ENCODE measurements at regions not wholly inside any gene's neighbourhood (a gene's known extent, or its start where the extent isn't known, plus 50 kb on each side); places are given as distances from the start of the nearest gene placed in this dataset.
A peak's percentile ranks its signal among the peaks of the same experiment; 100 is the strongest.

DNA sequence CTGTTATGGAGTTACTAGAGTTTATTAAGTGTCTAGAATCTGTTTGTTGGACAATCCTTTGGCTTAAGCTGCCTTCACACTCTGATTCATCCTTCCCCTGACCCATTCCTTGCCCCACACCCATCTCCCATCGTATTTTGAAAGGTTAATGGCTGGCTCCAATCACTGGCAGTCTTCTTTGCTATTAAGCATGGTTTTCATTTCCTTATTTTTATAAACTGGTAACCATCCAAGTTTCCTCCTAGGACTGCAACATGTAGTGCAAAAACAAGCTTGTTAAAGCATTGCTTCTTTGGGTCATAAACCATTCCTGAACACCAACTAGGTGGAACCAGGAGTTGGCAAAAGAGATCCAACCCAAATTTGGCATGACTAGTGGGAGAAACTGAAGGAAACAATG lies 148.4 kb downstream of the DTWD1 start:
- no peaks in the 10 kb centered on the region for H3K27me3 ChIP-seq
- no peak overlapping the region for H3K4me3 ChIP-seq
- TF ChIP-seq, protein P1, sequence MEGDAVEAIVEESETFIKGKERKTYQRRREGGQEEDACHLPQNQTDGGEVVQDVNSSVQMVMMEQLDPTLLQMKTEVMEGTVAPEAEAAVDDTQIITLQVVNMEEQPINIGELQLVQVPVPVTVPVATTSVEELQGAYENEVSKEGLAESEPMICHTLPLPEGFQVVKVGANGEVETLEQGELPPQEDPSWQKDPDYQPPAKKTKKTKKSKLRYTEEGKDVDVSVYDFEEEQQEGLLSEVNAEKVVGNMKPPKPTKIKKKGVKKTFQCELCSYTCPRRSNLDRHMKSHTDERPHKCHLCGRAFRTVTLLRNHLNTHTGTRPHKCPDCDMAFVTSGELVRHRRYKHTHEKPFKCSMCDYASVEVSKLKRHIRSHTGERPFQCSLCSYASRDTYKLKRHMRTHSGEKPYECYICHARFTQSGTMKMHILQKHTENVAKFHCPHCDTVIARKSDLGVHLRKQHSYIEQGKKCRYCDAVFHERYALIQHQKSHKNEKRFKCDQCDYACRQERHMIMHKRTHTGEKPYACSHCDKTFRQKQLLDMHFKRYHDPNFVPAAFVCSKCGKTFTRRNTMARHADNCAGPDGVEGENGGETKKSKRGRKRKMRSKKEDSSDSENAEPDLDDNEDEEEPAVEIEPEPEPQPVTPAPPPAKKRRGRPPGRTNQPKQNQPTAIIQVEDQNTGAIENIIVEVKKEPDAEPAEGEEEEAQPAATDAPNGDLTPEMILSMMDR (IDR thresholded peaks at IDR 0.05) = no peak
- TF ChIP-seq POLR2AphosphoS5 (IDR thresholded peaks at IDR 0.05) = peak in 2 of 4 donors; percentile 44 to 50
- DNase-seq = no peak
- H3K27ac ChIP-seq = peak overlapping the region in 3 of 4 donors; percentile 27 to 52 (median 36)
- H3K9me3 ChIP-seq = peaks cover 0 to 14% (median 2%) of the 10 kb centered on the region in 4 donors
- 17 to 41% methylated on average over 1 of the region's 1 CpG for WGBS, 2 donors
- intact Hi-C loops (cut with DNase I) = loop anchor here (5.0 kb wide), 2 partner anchors 147 to 347 kb away; partner anchors contain the start of genes DTWD1, FAM227B and FGF7
- H3K36me3 ChIP-seq = no peaks in the 10 kb centered on the region
- H3K4me1 ChIP-seq = peaks cover 0 to 13% (median 3%) of the 10 kb centered on the region in 4 donors

DNA sequence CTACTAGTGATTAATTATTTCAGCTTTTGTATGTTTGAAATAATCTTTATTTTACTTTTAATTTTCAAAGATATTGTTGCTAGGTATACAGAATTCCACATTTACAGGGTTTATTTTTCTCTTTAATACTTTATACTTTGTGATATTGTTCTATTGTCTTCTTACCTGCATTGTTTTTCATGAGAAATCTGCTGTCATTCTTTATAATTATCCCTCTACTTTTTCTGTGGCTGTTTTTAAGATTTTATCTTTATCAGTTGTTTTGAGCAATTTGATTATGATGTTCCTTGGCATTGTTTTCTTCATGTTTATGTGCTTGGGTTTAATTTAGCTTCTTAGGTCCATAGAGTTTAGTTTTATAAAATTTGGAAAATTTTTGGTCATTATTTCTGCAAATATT lies 168.6 kb downstream of the DTWD1 start:
- TF ChIP-seq EP300 (IDR thresholded peaks at IDR 0.05) (no peak), POLR2A (IDR thresholded peaks at IDR 0.05) (no peak), POLR2AphosphoS5 (IDR thresholded peaks at IDR 0.05) (no peak)
- TF ChIP-seq, protein P1 (IDR thresholded peaks at IDR 0.05) = no peak
- no peaks in the 10 kb centered on the region for H3K27me3 ChIP-seq
- H3K4me1 ChIP-seq = no peaks in the 10 kb centered on the region
- peaks cover 0 to 8% (median 1%) of the 10 kb centered on the region in 4 donors for H3K9me3 ChIP-seq
- DNase-seq = no peak
- H3K4me3 ChIP-seq = no peak overlapping the region
- H3K36me3 ChIP-seq = no peaks in the 10 kb centered on the region
- no peak overlapping the region for H3K27ac ChIP-seq
- intact Hi-C loops (cut with DNase I) = no loop called here

DNA sequence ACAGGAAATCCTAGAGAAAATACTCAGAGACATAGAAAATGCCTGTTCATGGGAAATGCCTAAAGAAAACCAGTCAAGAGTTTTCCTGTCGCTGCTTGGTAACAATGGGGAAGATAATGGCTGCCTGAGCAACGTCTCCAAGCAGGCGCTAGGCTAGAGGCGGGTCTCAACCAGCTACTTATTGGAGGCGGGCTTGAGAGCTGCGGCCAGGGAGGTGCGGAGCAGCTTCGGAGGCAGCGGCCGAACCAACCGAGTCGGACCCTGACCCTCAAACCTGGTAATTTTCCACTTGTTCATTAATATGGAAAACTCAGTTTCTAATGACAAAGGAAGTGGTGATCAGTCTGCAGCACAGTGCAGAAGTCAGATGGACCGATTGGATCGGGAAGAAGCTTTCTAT lies 173.1 kb downstream of the DTWD1 start:
- 90 to 94% methylated on average over 14 of the region's 14 CpGs for WGBS, 2 donors
- Histone ChIP-seq H3K27ac (no peak overlapping the region), H3K27me3 (no peaks in the 10 kb centered on the region), H3K4me1 (no peaks in the 10 kb centered on the region), H3K36me3 (no peaks in the 10 kb centered on the region), H3K9me3 (peaks cover 0 to 7% (median 1%) of the 10 kb centered on the region in 4 donors), H3K4me3 (no peak overlapping the region)
- TF ChIP-seq POLR2A (IDR thresholded peaks at IDR 0.05) = no peak
- TF ChIP-seq, protein P1 (IDR thresholded peaks at IDR 0.05) = no peak
- no peak for DNase-seq
- intact Hi-C loops (cut with DNase I) = no loop called here

DNA sequence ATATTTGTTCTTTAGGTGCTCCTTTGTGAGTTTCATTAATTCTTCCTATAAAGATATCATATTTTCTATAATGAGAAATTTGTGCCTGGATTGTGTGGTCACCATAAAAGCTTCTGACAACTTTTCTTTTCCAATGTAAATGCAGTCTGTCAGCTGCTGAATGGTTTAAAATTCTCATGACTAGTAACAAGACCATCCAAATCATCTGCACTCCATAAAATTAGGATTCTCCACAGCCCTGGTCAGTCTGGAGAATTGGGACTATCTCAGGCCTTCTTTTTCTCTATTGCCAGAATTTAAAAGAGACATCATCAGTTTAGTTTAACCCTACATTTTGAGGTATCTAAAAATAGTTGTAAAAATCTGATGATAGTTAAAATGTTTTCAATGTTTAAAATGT lies 180.9 kb downstream of the DTWD1 start:
- Histone ChIP-seq H3K4me1 (no peaks in the 10 kb centered on the region), H3K36me3 (no peaks in the 10 kb centered on the region), H3K4me3 (no peak overlapping the region), H3K27me3 (no peaks in the 10 kb centered on the region), H3K27ac (no peak overlapping the region), H3K9me3 (peaks cover 0 to 1% (median 0%) of the 10 kb centered on the region in 4 donors)
- no peak for DNase-seq
- TF ChIP-seq, protein P1 (IDR thresholded peaks at IDR 0.05) = no peak
- TF ChIP-seq EP300 (IDR thresholded peaks at IDR 0.05) = no peak
- no peak for TF ChIP-seq POLR2AphosphoS5 (IDR thresholded peaks at IDR 0.05)
- TF ChIP-seq POLR2A (IDR thresholded peaks at IDR 0.05) = no peak
- intact Hi-C loops (cut with DNase I) = loop anchor here (10.0 kb wide), 1 partner anchor 57 kb away; no protein-coding TSS in a partner anchor

All from sigmoid colon (tissue), 6 donors.